SJSA1 (cell line): ENCODE measurements at regions not wholly inside any gene's neighbourhood (a gene's known extent, or its start where the extent isn't known, plus 50 kb on each side); places are given as distances from the start of the nearest gene placed in this dataset.
"Not testable (repeated sequence)": the region's sequence is repeated elsewhere in the genome, so short reads cannot be mapped to it uniquely, and the experiment has no call there.

Experiments used
- DNase-seq, 2 experiments: peaks; one replicate each; pipeline ENCODE4 v3.0.0-alpha.2; 2015 to 2020; ENCODE audit warnings: low spot score in 2 of 2, low read depth in 1 of 2
- H3K27ac ChIP-seq: fragments of 250-450 bp; sonication (Bioruptor Pico); 2 replicates; pipeline ENCODE4 v1.5.1; 2020; ENCODE audit warnings: mild to moderate bottlenecking, moderate library complexity
- H3K27me3 ChIP-seq: fragments of 250-450 bp; sonication (Bioruptor Pico); replicated peaks from 2 replicates; pipeline ENCODE4 v1.5.1; 2020; ENCODE audit warnings: mild to moderate bottlenecking, moderate library complexity
- H3K36me3 ChIP-seq: fragments of 250-450 bp; sonication (Bioruptor Pico); 2 replicates; pipeline ENCODE4 v1.5.1; 2020; ENCODE audit warnings: mild to moderate bottlenecking
- H3K4me1 ChIP-seq: fragments of 250-450 bp; sonication (Bioruptor Pico); replicated peaks from 2 replicates; pipeline ENCODE4 v1.6.1; 2021; ENCODE audit warnings: mild to moderate bottlenecking
- H3K4me3 ChIP-seq: fragments of 250-450 bp; sonication (Bioruptor Pico); 2 replicates; pipeline ENCODE4 v1.5.1; 2020; ENCODE audit warnings: mild to moderate bottlenecking
- H3K9me3 ChIP-seq: fragments of 250-450 bp; sonication (Bioruptor Pico); replicated peaks from 2 replicates; pipeline ENCODE4 v1.5.1; 2020; ENCODE audit warnings: mild to moderate bottlenecking

- no peak overlapping the region for H3K27ac ChIP-seq
- no peaks in the 10 kb centered on the region for H3K4me1 ChIP-seq
- no peaks in the 10 kb centered on the region; the same call in 1 of the 2 replicates for H3K9me3 ChIP-seq
- H3K27me3 ChIP-seq: no peaks in the 10 kb centered on the region
- no peak for DNase-seq
- H3K36me3 ChIP-seq: no peaks in the 10 kb centered on the region
- no peak overlapping the region for H3K4me3 ChIP-seq
Observed at GRCh38 chr5:84752780-84753179, 368.1 kb upstream of the EDIL3 start.

DNA sequence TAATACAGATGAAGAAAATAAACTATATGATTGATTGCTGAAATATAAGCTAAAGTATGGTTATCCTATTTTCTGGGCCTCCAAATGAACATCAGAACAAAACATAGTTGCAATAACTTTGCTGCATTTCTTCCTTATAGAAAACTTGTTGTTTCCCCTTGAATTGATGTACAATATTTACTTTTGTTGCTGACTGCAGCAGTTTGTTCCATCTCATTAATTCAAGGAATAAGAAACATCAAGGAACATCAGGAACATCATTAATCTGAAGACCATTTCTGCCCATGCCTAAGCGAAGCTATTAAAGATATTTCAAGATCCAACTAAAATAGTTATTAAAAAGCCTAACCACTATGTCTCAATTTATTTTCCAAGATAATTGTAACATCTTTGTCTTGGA, 363.6 kb upstream of the EDIL3 start:
- no peak overlapping the region for H3K4me3 ChIP-seq
- no peaks in the 10 kb centered on the region for H3K27me3 ChIP-seq
- no peaks in the 10 kb centered on the region for H3K9me3 ChIP-seq
- no peak overlapping the region for H3K27ac ChIP-seq
- no peak for DNase-seq
- H3K36me3 ChIP-seq: no peaks in the 10 kb centered on the region
- H3K4me1 ChIP-seq: no peaks in the 10 kb centered on the region

GRCh38 chr5:84746280-84746679, 361.6 kb upstream of the EDIL3 start:
- H3K4me1 ChIP-seq, H3K9me3 ChIP-seq, H3K36me3 ChIP-seq, H3K27me3 ChIP-seq, DNase-seq, H3K27ac ChIP-seq, H3K4me3 ChIP-seq: not testable (repeated sequence)

DNA sequence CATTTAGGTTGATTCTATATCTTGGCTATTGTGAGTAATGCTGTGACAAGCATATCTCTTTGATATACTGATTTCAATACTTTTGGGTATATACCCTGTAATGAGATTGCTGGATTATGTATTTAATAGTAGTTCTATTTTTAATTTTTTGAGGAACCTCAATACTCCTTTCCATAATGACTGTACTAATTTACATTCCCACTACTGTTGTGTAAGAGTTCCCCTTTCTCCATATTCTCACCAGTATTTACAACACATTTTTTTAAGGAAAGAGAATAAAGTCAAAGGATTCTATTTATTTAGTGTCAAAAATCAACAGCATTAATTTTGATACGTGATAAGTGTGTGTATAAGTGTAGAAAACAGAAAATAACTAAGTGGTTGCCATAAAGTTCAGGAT, 356.4 kb upstream of the EDIL3 start:
- Histone ChIP-seq H3K4me1 (no peaks in the 10 kb centered on the region), H3K27ac (no peak overlapping the region), H3K27me3 (no peaks in the 10 kb centered on the region), H3K4me3 (no peak overlapping the region), H3K9me3 (no peaks in the 10 kb centered on the region), H3K36me3 (no peaks in the 10 kb centered on the region)
- no peak for DNase-seq

DNA sequence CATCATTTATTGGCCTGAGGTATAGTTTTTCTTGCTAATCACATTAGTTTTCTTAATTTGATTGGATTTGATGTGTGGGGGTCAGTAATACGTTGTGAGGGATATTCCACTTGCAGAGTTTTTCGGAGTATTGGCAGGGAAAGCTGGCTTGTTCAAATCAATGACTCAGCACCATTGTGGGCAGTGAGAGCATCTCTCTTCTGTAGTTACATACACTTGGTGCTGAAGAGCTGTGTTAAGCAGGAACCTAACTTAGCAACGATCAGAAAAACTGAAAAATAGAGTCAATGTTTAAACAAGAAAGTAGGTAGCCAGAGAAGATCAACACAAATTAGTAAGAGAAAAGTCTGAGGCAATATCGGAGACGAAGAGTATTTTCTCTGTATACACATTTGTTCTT, 344.6 kb upstream of the EDIL3 start:
- no peaks in the 10 kb centered on the region for H3K9me3 ChIP-seq
- H3K27me3 ChIP-seq: no peaks in the 10 kb centered on the region
- H3K4me3 ChIP-seq: no peak overlapping the region
- H3K4me1 ChIP-seq: peaks cover 8% of the 10 kb centered on the region
- H3K27ac ChIP-seq: no peak overlapping the region
- H3K36me3 ChIP-seq: no peaks in the 10 kb centered on the region
- DNase-seq: no peak

GRCh38 chr5:84727708-84728107, 343.0 kb upstream of the EDIL3 start:
- Histone ChIP-seq H3K36me3 (no peaks in the 10 kb centered on the region), H3K4me3 (no peak overlapping the region)
- DNase-seq: no peak

GRCh38 chr5:84725946-84726570, 341.4 kb upstream of the EDIL3 start:
- H3K4me3 ChIP-seq: no peak overlapping the region

More at GRCh38 chr5:84727708-84728107, 343.0 kb upstream of the EDIL3 start:
- no peaks in the 10 kb centered on the region for H3K9me3 ChIP-seq
- H3K27me3 ChIP-seq: no peaks in the 10 kb centered on the region
- H3K4me1 ChIP-seq: peaks cover 10% of the 10 kb centered on the region
- no peak overlapping the region for H3K27ac ChIP-seq

GRCh38 chr5:84724683-84725082, 340.0 kb upstream of the EDIL3 start:
- no peak overlapping the region for H3K4me3 ChIP-seq
- H3K27ac ChIP-seq: peak overlapping the region; percentile 26
- H3K36me3 ChIP-seq: no peaks in the 10 kb centered on the region
- 0 out of 2 replicates have a peak, but pooled peaks cover 4% of the 10 kb centered on the region for H3K9me3 ChIP-seq
- peaks cover 10% of the 10 kb centered on the region for H3K4me1 ChIP-seq
- peak; percentile 42 to 43 for DNase-seq
- H3K27me3 ChIP-seq: no peaks in the 10 kb centered on the region

More at GRCh38 chr5:84725946-84726570, 341.4 kb upstream of the EDIL3 start:
- Histone ChIP-seq H3K4me1 (peaks cover 10% of the 10 kb centered on the region), H3K9me3 (no peaks in the 10 kb centered on the region), H3K27me3 (no peaks in the 10 kb centered on the region), H3K36me3 (no peaks in the 10 kb centered on the region), H3K27ac (no peak overlapping the region)
- DNase-seq: no peak

DNA sequence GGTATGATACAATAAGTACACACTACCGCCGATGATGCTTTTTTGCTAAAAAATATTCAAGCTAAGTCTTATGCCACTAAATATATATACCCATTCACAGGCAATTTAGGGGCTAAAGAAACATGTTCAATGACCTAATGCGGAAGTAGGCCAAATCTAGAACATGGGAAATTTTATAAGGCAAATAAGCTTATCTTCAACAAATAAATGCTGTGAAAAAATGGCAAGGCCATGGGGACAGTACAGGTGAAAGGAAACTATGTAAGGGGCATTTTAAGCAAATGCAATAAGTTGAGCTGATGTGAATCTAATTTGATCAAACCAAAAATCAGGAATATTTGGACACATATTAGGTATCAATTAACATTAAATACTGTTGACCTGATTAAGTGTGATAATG, 339.5 kb upstream of the EDIL3 start:
- Histone ChIP-seq H3K27me3 (no peaks in the 10 kb centered on the region), H3K4me1 (peaks cover 10% of the 10 kb centered on the region), H3K4me3 (no peak overlapping the region), H3K9me3 (0 out of 2 replicates have a peak, but pooled peaks cover 4% of the 10 kb centered on the region), H3K27ac (peak overlapping the region; percentile 26), H3K36me3 (no peaks in the 10 kb centered on the region)
- no peak for DNase-seq

DNA sequence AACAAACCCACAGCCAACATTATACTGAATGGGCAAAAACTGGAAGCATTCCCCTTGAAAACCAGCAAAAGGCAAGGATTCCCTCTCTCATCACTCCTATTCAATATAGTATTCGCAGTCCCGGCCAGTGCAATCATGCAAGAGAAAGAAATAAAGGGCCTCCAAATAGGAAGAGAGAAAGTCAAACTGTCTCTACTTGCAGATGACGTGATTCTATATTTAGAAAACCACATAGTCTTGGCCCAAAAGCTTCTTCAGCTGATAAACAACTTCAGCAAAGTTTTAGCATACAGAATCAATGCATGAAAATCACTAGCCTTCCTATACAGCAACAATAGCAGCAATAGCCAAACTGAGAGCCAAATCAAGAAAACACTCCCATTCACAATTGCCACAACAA, 333.7 kb upstream of the EDIL3 start:
- Histone ChIP-seq H3K9me3 (0 out of 2 replicates have a peak, but pooled peaks cover 4% of the 10 kb centered on the region), H3K27ac (no peak overlapping the region), H3K4me1 (no peaks in the 10 kb centered on the region), H3K36me3 (no peaks in the 10 kb centered on the region), H3K4me3 (no peak overlapping the region), H3K27me3 (no peaks in the 10 kb centered on the region)
- DNase-seq: no peak

DNA sequence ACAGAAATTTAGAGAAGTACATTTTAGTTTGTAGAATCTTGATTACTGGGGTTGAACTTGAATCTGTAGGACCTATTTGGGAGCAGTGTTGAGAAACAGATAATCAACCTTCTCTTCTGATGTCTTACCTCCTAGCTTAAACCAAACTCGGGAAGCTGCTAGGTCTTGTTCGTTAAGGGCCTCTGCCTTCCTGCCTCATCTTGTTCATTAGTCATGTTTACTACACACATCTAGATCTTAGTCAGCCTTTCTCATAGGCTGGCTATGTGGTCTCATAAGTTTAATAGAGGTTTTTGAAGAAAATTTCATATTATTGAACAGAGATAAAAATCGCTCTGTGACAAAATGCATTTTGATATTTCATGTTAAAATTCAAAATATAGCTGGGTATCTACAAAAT, 331.0 kb upstream of the EDIL3 start:
- Histone ChIP-seq H3K27me3 (no peaks in the 10 kb centered on the region), H3K36me3 (no peaks in the 10 kb centered on the region), H3K27ac (no peak overlapping the region), H3K4me3 (no peak overlapping the region), H3K4me1 (no peaks in the 10 kb centered on the region), H3K9me3 (0 out of 2 replicates have a peak, but pooled peaks cover 4% of the 10 kb centered on the region)
- no peak for DNase-seq

DNA sequence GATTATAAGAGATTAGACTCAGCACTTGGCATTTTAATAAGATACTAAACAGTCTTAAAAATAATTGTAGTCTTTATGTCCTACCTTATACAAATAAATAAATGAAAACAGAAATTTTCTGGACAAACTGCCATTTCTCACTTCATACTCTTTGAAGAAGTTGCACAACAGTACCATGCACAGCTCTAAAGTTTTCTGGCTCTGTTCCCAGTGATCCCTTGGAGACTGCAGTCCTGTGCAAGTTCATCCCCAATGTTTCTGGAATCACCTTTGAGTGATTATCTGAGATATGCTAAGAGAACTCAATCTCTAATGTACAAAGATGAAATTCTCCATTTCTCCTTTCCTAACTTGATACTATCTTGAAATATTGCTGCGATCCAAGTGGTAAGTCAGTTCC, 330.4 kb upstream of the EDIL3 start:
- Histone ChIP-seq H3K4me3 (no peak overlapping the region), H3K4me1 (no peaks in the 10 kb centered on the region), H3K27ac (no peak overlapping the region), H3K36me3 (no peaks in the 10 kb centered on the region), H3K9me3 (0 out of 2 replicates have a peak, but pooled peaks cover 3% of the 10 kb centered on the region), H3K27me3 (no peaks in the 10 kb centered on the region)
- no peak for DNase-seq

- Histone ChIP-seq H3K27me3 (no peaks in the 10 kb centered on the region), H3K4me1 (no peaks in the 10 kb centered on the region), H3K4me3 (no peak overlapping the region), H3K27ac (no peak overlapping the region), H3K9me3 (no peaks in the 10 kb centered on the region), H3K36me3 (no peaks in the 10 kb centered on the region)
- DNase-seq: no peak
Observed at GRCh38 chr5:84709075-84709474, 324.4 kb upstream of the EDIL3 start.

- Histone ChIP-seq H3K27me3 (no peaks in the 10 kb centered on the region), H3K4me3 (no peak overlapping the region), H3K27ac (no peak overlapping the region), H3K36me3 (no peaks in the 10 kb centered on the region), H3K9me3 (no peaks in the 10 kb centered on the region), H3K4me1 (no peaks in the 10 kb centered on the region)
- DNase-seq: no peak
Observed at GRCh38 chr5:84706678-84707641, 322.3 kb upstream of the EDIL3 start.
